ENCODE measurements at regions not wholly inside any gene's neighbourhood (a gene's known extent, or its start where the extent isn't known, plus 50 kb on each side); places are given as distances from the start of the nearest gene placed in this dataset.

DNA sequence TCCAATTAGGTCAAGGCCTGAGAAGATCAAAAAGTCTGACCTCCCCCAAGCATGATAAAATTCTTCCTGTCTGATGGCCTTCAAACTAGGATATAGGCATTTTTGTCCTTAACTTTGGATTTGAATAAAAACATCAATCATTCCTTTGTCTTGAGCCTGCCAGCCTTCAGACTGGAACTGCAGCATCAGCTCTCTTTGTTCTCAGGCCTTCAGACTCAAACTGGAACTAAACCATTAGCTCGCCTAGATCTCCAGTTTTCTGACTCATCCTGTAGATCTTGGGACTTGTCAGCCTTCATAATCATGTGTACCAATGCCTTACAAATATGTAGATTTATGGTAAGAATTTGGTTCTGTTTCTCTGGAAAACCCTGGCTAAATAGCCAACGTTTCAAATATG, 721.7 kb downstream of the GALC start:
- H3K23ac ChIP-seq (ENCODE audit: low read depth, low read length): no peak overlapping the region

More for the DNA sequence above, 721.7 kb downstream of the GALC start:
- Histone ChIP-seq H4K20me1 (ENCODE audit: insufficient read depth, low read length) (no peaks in the 10 kb centered on the region), H3K4me3 (ENCODE audit: insufficient read depth, low read depth, low read length) (no peak overlapping the region), H4K8ac (ENCODE audit: low read depth in 2 of 2, low read length in 2 of 2) (no peak overlapping the region), H3K9me3 (ENCODE audit: control insufficient read depth, insufficient read depth, low read length) (peaks cover 5% of the 10 kb centered on the region), H2BK5ac (ENCODE audit: low read depth, low read length, poor library complexity, severe bottlenecking) (no peak overlapping the region), H3K4me1 (ENCODE audit: control insufficient read depth, insufficient read depth, low read length) (no peaks in the 10 kb centered on the region), H2BK20ac (ENCODE audit: low read depth, low read length) (no peak overlapping the region), H3K36me3 (ENCODE audit: control insufficient read depth, insufficient read depth, low read length) (no peaks in the 10 kb centered on the region), H3K18ac (ENCODE audit: low read depth, low read length) (no peak overlapping the region), H3K4ac (ENCODE audit: low read depth, low read length) (no peak overlapping the region), H3K56ac (ENCODE audit: extremely low read depth, insufficient read depth, low read length) (no peak overlapping the region), H3K9me1 (ENCODE audit: insufficient read depth, low read length) (no peaks in the 10 kb centered on the region), H4K5ac (ENCODE audit: low read depth, low read length) (no peak overlapping the region), H3K27ac (ENCODE audit: insufficient read depth, low read length) (no peak overlapping the region), H3K27me3 (ENCODE audit: control insufficient read depth, insufficient read depth, low read length) (no peaks in the 10 kb centered on the region), H3K9ac (ENCODE audit: low read depth, low read length) (no peak overlapping the region), H3K14ac (replicated peaks; ENCODE audit: low read depth, low read length) (no peak overlapping the region), H2BK15ac (ENCODE audit: low read depth, low read length) (no peak overlapping the region), H2AFZ (replicated peaks; ENCODE audit: low read length, poor library complexity) (no peak overlapping the region), H3K4me2 (ENCODE audit: low read depth, low read length) (no peak overlapping the region), H2AK9ac (replicated peaks; ENCODE audit: low read depth, low read length, poor library complexity) (no peak overlapping the region), H2AK5ac (ENCODE audit: low read depth, low read length) (no peak overlapping the region), H2BK120ac (ENCODE audit: low read depth, low read length) (no peak overlapping the region), H3K79me1 (ENCODE audit: low read depth in 1 of 2, low read length in 2 of 2) (no peaks in the 10 kb centered on the region), H4K91ac (ENCODE audit: insufficient read depth, low read depth, low read length) (no peak overlapping the region)
- 0% methylated on average over 1 of the region's 2 CpGs; no CpG with 5 or more reads in 1 of the 2 experiments for WGBS, 2 experiments (ENCODE audit: extremely low coverage in 2 of 2, insufficient read length in 1 of 2)
- in situ Hi-C loops (cut with MboI; ENCODE audit: low sequenced_read_pairs) (no loop called here), dilution Hi-C loops (cut with HindIII; ENCODE audit: low sequenced_read_pairs, unreplicated experiment) (no loop called here), intact Hi-C loops (cut with micrococcal nuclease) (no loop called here)
- ATAC-seq (ENCODE audit: low read depth): no peak
- BruUV-seq (replicated peaks): no TSS peak
- ChIA-PET POLR2A (ENCODE audit: unreplicated experiment) (no interaction called here), CTCF (no interaction called here)
- no peak for DNase-seq
- no peak for TF ChIP-seq CEBPB (IDR thresholded peaks at IDR 0.05; ENCODE audit: low read depth, low read length)
- TF ChIP-seq, protein P1, sequence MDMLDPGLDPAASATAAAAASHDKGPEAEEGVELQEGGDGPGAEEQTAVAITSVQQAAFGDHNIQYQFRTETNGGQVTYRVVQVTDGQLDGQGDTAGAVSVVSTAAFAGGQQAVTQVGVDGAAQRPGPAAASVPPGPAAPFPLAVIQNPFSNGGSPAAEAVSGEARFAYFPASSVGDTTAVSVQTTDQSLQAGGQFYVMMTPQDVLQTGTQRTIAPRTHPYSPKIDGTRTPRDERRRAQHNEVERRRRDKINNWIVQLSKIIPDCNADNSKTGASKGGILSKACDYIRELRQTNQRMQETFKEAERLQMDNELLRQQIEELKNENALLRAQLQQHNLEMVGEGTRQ (IDR thresholded peaks at IDR 0.05; ENCODE audit: low read depth, low read length): no peak
- TF ChIP-seq RAD21 (IDR thresholded peaks at IDR 0.05; ENCODE audit: low read length): no peak
- TF ChIP-seq, protein P2, sequence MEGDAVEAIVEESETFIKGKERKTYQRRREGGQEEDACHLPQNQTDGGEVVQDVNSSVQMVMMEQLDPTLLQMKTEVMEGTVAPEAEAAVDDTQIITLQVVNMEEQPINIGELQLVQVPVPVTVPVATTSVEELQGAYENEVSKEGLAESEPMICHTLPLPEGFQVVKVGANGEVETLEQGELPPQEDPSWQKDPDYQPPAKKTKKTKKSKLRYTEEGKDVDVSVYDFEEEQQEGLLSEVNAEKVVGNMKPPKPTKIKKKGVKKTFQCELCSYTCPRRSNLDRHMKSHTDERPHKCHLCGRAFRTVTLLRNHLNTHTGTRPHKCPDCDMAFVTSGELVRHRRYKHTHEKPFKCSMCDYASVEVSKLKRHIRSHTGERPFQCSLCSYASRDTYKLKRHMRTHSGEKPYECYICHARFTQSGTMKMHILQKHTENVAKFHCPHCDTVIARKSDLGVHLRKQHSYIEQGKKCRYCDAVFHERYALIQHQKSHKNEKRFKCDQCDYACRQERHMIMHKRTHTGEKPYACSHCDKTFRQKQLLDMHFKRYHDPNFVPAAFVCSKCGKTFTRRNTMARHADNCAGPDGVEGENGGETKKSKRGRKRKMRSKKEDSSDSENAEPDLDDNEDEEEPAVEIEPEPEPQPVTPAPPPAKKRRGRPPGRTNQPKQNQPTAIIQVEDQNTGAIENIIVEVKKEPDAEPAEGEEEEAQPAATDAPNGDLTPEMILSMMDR (conservative IDR thresholded peaks at IDR 0.05; ENCODE audit: low read depth, low read length): no peak
- TF ChIP-seq MAZ (IDR thresholded peaks at IDR 0.05; ENCODE audit: borderline replicate concordance, low read depth, low read length): no peak

Data from IMR-90 (cell line).